22Rv1 (cell line): ENCODE measurements at regions not wholly inside any gene's neighbourhood (a gene's known extent, or its start where the extent isn't known, plus 50 kb on each side); places are given as distances from the start of the nearest gene placed in this dataset.
"Not testable (repeated sequence)": the region's sequence is repeated elsewhere in the genome, so short reads cannot be mapped to it uniquely, and the experiment has no call there.

Experiments used
- ZFX ChIP-seq: fragments of 450-650 bp; IDR thresholded peaks from 2 replicates; pipeline ENCODE4 v1.6.1; 2017; ENCODE audit warnings: antibody characterized with exemption, borderline replicate concordance
- TF ChIP-seq, protein P1 (sequence below): fragments of 450-650 bp; IDR thresholded peaks from 2 replicates; pipeline ENCODE4 v1.5.1; 2017; ENCODE audit warnings: mild to moderate bottlenecking

DNA sequence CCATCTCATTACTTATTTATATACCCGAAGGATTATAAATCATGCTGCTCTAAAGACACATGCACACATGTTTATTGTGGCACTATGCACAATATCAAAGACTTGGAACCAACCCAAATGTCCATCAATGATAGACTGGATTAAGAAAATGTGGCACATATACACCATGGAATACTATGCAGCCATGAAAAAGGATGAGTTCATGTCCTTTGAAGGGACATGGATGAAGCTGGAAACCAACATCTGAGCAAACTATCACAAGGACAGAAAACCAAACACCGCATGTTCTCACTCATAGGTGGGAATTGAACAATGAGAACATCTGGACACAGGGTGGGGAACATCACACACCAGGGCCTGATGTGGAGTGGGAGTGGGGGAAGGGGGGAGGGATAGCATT is 645.0 kb upstream of the CDH10 start:
- TF ChIP-seq, protein P1, sequence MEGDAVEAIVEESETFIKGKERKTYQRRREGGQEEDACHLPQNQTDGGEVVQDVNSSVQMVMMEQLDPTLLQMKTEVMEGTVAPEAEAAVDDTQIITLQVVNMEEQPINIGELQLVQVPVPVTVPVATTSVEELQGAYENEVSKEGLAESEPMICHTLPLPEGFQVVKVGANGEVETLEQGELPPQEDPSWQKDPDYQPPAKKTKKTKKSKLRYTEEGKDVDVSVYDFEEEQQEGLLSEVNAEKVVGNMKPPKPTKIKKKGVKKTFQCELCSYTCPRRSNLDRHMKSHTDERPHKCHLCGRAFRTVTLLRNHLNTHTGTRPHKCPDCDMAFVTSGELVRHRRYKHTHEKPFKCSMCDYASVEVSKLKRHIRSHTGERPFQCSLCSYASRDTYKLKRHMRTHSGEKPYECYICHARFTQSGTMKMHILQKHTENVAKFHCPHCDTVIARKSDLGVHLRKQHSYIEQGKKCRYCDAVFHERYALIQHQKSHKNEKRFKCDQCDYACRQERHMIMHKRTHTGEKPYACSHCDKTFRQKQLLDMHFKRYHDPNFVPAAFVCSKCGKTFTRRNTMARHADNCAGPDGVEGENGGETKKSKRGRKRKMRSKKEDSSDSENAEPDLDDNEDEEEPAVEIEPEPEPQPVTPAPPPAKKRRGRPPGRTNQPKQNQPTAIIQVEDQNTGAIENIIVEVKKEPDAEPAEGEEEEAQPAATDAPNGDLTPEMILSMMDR: not testable (repeated sequence)
- TF ChIP-seq ZFX: not testable (repeated sequence)
